GM20000 (cell line): ENCODE measurements at regions not wholly inside any gene's neighbourhood (a gene's known extent, or its start where the extent isn't known, plus 50 kb on each side); places are given as distances from the start of the nearest gene placed in this dataset.

Experiments used
- DNase-seq: peaks from one replicate; pipeline ENCODE4 v3.0.0; 2012; ENCODE audit warnings: low spot score
- CTCF ChIP-seq: IDR thresholded peaks from 2 replicates; pipeline ENCODE4 v1.5.1; 2012; ENCODE audit warnings: mild to moderate bottlenecking, control low read depth; ENCODE audit errors: extremely low read depth, missing control alignments

- DNase-seq: no peak
- no peak for TF ChIP-seq CTCF
Measured at GRCh38 chr4:125956276-125956675, 641.5 kb downstream of the FAT4 start.

GRCh38 chr4:125958519-125958918, 643.8 kb downstream of the FAT4 start:
- DNase-seq: no peak
- no peak for TF ChIP-seq CTCF

- no peak for TF ChIP-seq CTCF
- no peak for DNase-seq
Measured at GRCh38 chr4:125961626-125962025, 646.9 kb downstream of the FAT4 start.

GRCh38 chr4:125975861-125976397, 661.2 kb downstream of the FAT4 start:
- TF ChIP-seq CTCF: no peak
- no peak for DNase-seq

GRCh38 chr4:125979950-125980349, 665.2 kb downstream of the FAT4 start:
- no peak for TF ChIP-seq CTCF
- no peak for DNase-seq

- no peak for TF ChIP-seq CTCF
- no peak for DNase-seq
Measured at GRCh38 chr4:125983168-125983567, 668.4 kb downstream of the FAT4 start.

- no peak for DNase-seq
- no peak for TF ChIP-seq CTCF
Measured at GRCh38 chr4:125985856-125986255, 671.1 kb downstream of the FAT4 start.

- DNase-seq: no peak
- TF ChIP-seq CTCF: no peak
Measured at GRCh38 chr4:125986307-125986706, 671.6 kb downstream of the FAT4 start.
